H9 (cell line): ENCODE measurements at regions not wholly inside any gene's neighbourhood (a gene's known extent, or its start where the extent isn't known, plus 50 kb on each side); places are given as distances from the start of the nearest gene placed in this dataset.

Source experiments
- DNase-seq: peaks from one replicate; pipeline ENCODE4 v3.0.0-alpha.2; 2017
- H2AFZ ChIP-seq: one replicate; pipeline ENCODE4 v1.6.1; 2013; ENCODE audit warnings: mild to moderate bottlenecking, low read length, control low read depth, moderate library complexity
- H2AK5ac ChIP-seq: 2 replicates; pipeline ENCODE4 v1.6.1; 2013; ENCODE audit warnings: low read length, control low read depth, mixed read lengths; ENCODE audit not compliant: insufficient read length
- H2BK120ac ChIP-seq: one replicate; pipeline ENCODE4 v1.6.1; 2013; ENCODE audit warnings: low read depth, mild to moderate bottlenecking, low read length, control low read depth, inconsistent platforms; ENCODE audit not compliant: poor library complexity, severe bottlenecking
- H2BK12ac ChIP-seq: 2 replicates; pipeline ENCODE4 v1.6.1; 2013; ENCODE audit warnings: low read length, control low read depth, mixed read lengths, low read depth; ENCODE audit not compliant: insufficient read length
- H2BK15ac ChIP-seq: 2 replicates; pipeline ENCODE4 v1.6.1; 2013; ENCODE audit warnings: low read depth, low read length, control low read depth
- H2BK20ac ChIP-seq: one replicate; pipeline ENCODE4 v1.6.1; 2013; ENCODE audit warnings: low read depth, mild to moderate bottlenecking, low read length, control low read depth, inconsistent platforms; ENCODE audit not compliant: poor library complexity, severe bottlenecking
- H2BK5ac ChIP-seq: 2 replicates; pipeline ENCODE4 v1.6.1; 2013; ENCODE audit warnings: low read length, control low read depth, mixed read lengths; ENCODE audit not compliant: insufficient read length
- H3K14ac ChIP-seq: 2 replicates; pipeline ENCODE4 v1.6.1; 2013; ENCODE audit warnings: low read length, control low read depth; ENCODE audit not compliant: insufficient read depth
- H3K18ac ChIP-seq: 2 replicates; pipeline ENCODE4 v1.6.1; 2013; ENCODE audit warnings: low read depth, mild to moderate bottlenecking, mixed read lengths, low read length, control low read depth; ENCODE audit not compliant: insufficient read length
- H3K23ac ChIP-seq: 2 replicates; pipeline ENCODE4 v1.6.1; 2013; ENCODE audit warnings: low read length, control low read depth, mixed read lengths, low read depth; ENCODE audit not compliant: insufficient read length
- H3K23me2 ChIP-seq: 2 replicates; pipeline ENCODE4 v1.6.1; 2013; ENCODE audit warnings: low read depth, mild to moderate bottlenecking, mixed read lengths, low read length, control low read depth; ENCODE audit not compliant: insufficient read length, poor library complexity, severe bottlenecking
- H3K27ac ChIP-seq: 2 replicates; pipeline ENCODE4 v1.5.1; 2013; ENCODE audit warnings: low read length, control low read depth, mixed read lengths, low read depth; ENCODE audit not compliant: insufficient read length
- H3K27me3 ChIP-seq: 2 replicates; pipeline ENCODE4 v1.6.1; 2013; ENCODE audit warnings: low read length, control low read depth, inconsistent platforms; ENCODE audit not compliant: insufficient read depth
- H3K4ac ChIP-seq: 2 replicates; pipeline ENCODE4 v1.6.1; 2013; ENCODE audit warnings: low read depth, mild to moderate bottlenecking, control low read depth, inconsistent platforms, low read length, moderate library complexity
- H3K4me1 ChIP-seq: 2 replicates; pipeline ENCODE4 v1.6.1; 2013; ENCODE audit warnings: low read length, control low read depth, inconsistent platforms; ENCODE audit not compliant: insufficient read depth
- H3K4me2 ChIP-seq: 2 replicates; pipeline ENCODE4 v1.6.1; 2013; ENCODE audit warnings: low read length, control low read depth, mixed read lengths; ENCODE audit not compliant: insufficient read length, insufficient read depth
- H3K56ac ChIP-seq: 2 replicates; pipeline ENCODE4 v1.6.1; 2013; ENCODE audit warnings: low read depth, mild to moderate bottlenecking, mixed read lengths, low read length, control low read depth; ENCODE audit not compliant: insufficient read length
- H3K79me1 ChIP-seq: 2 replicates; pipeline ENCODE4 v1.6.1; 2013; ENCODE audit warnings: low read depth, mild to moderate bottlenecking, moderate library complexity, low read length, control low read depth, inconsistent platforms; ENCODE audit not compliant: insufficient read depth, poor library complexity, severe bottlenecking
- H3K79me2 ChIP-seq: 2 replicates; pipeline ENCODE4 v1.6.1; 2013; ENCODE audit warnings: low read length, control low read depth, inconsistent platforms; ENCODE audit not compliant: insufficient read depth
- H3K9ac ChIP-seq: 2 replicates; pipeline ENCODE4 v1.6.1; 2013; ENCODE audit warnings: low read length, control low read depth, mixed read lengths; ENCODE audit not compliant: insufficient read length; ENCODE audit errors: extremely low read depth
- H3K9me3 ChIP-seq: one replicate; pipeline ENCODE4 v1.6.1; 2013; ENCODE audit warnings: low read depth, low read length, inconsistent platforms; ENCODE audit not compliant: control insufficient read depth
- H3T11ph ChIP-seq: one replicate; pipeline ENCODE4 v1.6.1; 2013; ENCODE audit warnings: mild to moderate bottlenecking, low read length, control low read depth, inconsistent platforms
- H4K20me1 ChIP-seq: one replicate; pipeline ENCODE4 v1.6.1; 2013; ENCODE audit not compliant: control insufficient read depth, insufficient read length, insufficient read depth
- H4K5ac ChIP-seq: 2 replicates; pipeline ENCODE4 v1.6.1; 2013; ENCODE audit warnings: low read depth, mild to moderate bottlenecking, mixed read lengths, low read length, control low read depth; ENCODE audit not compliant: insufficient read length
- H4K8ac ChIP-seq: replicated peaks from 2 replicates; pipeline ENCODE4 v1.6.1; 2013; ENCODE audit warnings: low read length, control low read depth, mixed read lengths, low read depth; ENCODE audit not compliant: insufficient read length
- H4K91ac ChIP-seq: 2 replicates; pipeline ENCODE4 v1.6.1; 2013; ENCODE audit warnings: low read depth, mild to moderate bottlenecking, moderate library complexity, mixed read lengths, low read length, control low read depth; ENCODE audit not compliant: insufficient read length
- H3K27ac Mint-ChIP-seq, 3 experiments: 2 replicates in 2 of 3; 3 replicates in 1 of 3; pipeline ENCODE4 v1.8.0; 2020 to 2021; ENCODE audit warnings: mixed read lengths in 3 of 3, mild to moderate bottlenecking in 1 of 3, moderate library complexity in 1 of 3
- H3K27me3 Mint-ChIP-seq: 2 replicates; pipeline ENCODE4 v1.8.0; 2021; ENCODE audit warnings: low read depth, mild to moderate bottlenecking, moderate library complexity, mixed read lengths
- H3K36me3 Mint-ChIP-seq, 3 experiments: 2 replicates in 2 of 3; 3 replicates in 1 of 3; pipeline ENCODE4 v1.8.0; 2020 to 2021; ENCODE audit warnings: low read depth in 3 of 3, mixed read lengths in 3 of 3; ENCODE audit not compliant: insufficient read depth in 1 of 3
- H3K4me1 Mint-ChIP-seq, 2 experiments: 2 replicates each; pipeline ENCODE4 v1.8.0; 2020; ENCODE audit warnings: mixed read lengths in 2 of 2
- H3K4me3 Mint-ChIP-seq, 2 experiments: 2 replicates in 1 of 2; 3 replicates in 1 of 2; pipeline ENCODE4 v1.8.0; 2020 to 2021; ENCODE audit warnings: mild to moderate bottlenecking in 2 of 2, mixed read lengths in 2 of 2, moderate library complexity in 1 of 2
- H3K9me3 Mint-ChIP-seq, 2 experiments: 2 replicates in 1 of 2; 3 replicates in 1 of 2; pipeline ENCODE4 v1.8.0; 2020; ENCODE audit warnings: mild to moderate bottlenecking in 2 of 2, mixed read lengths in 2 of 2, moderate library complexity in 1 of 2
- WGBS: extraction: QIAGEN DNeasy Blood & Tissue Kit; methylation state at CpG from one replicate; pipeline ENCODE4 v1.1.7; 2013; ENCODE audit warnings: missing lambda C conversion rate, low lambda C conversion rate, mixed read lengths; ENCODE audit not compliant: insufficient read length; ENCODE audit errors: extremely low coverage; 5-methylcytosine and 5-hydroxymethylcytosine counted together
- TF ChIP-seq, protein P1 (sequence below): fragments of 200-600 bp; sonication (generic); conservative IDR thresholded peaks from 3 replicates; pipeline ENCODE4 v1.8.0; 2021; ENCODE audit warnings: antibody characterized with exemption, mild to moderate bottlenecking

DNA sequence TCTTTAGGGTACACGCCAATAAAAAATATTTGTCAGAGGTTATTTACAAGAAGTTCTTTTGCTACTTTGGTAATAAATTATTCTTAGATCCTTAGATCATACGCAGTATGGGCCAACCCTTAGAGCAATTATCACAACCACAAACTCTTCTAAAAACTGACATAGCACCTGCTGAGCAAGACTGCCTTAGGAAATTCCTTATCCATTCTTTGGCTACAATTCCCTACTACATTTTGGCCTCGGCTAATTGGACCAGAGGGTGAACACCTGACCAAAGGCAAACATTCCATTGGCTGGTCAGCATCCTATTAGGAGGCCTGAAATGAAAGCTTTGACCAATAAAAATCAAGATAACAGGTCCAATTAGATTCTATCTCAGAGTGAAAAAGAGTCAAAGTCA lies 147.6 kb upstream of the CCDC68 start:
- Histone ChIP-seq H3K4ac (no peak overlapping the region), H3K14ac (no peak overlapping the region), H2BK5ac (no peak overlapping the region), H2AK5ac (no peak overlapping the region), H2AFZ (no peak overlapping the region), H4K5ac (no peak overlapping the region), H2BK20ac (no peak overlapping the region), H3K18ac (no peak overlapping the region), H4K91ac (no peak overlapping the region), H3K79me2 (no peaks in the 10 kb centered on the region), H2BK12ac (no peak overlapping the region), H2BK15ac (no peak overlapping the region), H2BK120ac (no peak overlapping the region), H4K8ac (no peak overlapping the region), H3K9ac (no peak overlapping the region), H3K27ac (no peak overlapping the region), H3K23ac (no peak overlapping the region), H3K4me1 (0 out of 2 replicates have a peak, but pooled peaks cover 2% of the 10 kb centered on the region), H3K79me1 (no peaks in the 10 kb centered on the region), H3K23me2 (no peaks in the 10 kb centered on the region), H4K20me1 (no peaks in the 10 kb centered on the region), H3T11ph (no peak overlapping the region), H3K56ac (no peak overlapping the region), H3K27me3 (no peaks in the 10 kb centered on the region), H3K9me3 (no peaks in the 10 kb centered on the region), H3K4me2 (no peak overlapping the region)
- DNase-seq = no peak
- Mint-ChIP-seq H3K27ac (no peak overlapping the region), H3K36me3 (no peaks in the 10 kb centered on the region), H3K9me3 (no peaks in the 10 kb centered on the region), H3K27me3 (peaks cover 17% of the 10 kb centered on the region), H3K4me1 (peaks cover 11 to 12% of the 10 kb centered on the region in 2 experiments), H3K4me3 (no peak overlapping the region)
- TF ChIP-seq, protein P1, sequence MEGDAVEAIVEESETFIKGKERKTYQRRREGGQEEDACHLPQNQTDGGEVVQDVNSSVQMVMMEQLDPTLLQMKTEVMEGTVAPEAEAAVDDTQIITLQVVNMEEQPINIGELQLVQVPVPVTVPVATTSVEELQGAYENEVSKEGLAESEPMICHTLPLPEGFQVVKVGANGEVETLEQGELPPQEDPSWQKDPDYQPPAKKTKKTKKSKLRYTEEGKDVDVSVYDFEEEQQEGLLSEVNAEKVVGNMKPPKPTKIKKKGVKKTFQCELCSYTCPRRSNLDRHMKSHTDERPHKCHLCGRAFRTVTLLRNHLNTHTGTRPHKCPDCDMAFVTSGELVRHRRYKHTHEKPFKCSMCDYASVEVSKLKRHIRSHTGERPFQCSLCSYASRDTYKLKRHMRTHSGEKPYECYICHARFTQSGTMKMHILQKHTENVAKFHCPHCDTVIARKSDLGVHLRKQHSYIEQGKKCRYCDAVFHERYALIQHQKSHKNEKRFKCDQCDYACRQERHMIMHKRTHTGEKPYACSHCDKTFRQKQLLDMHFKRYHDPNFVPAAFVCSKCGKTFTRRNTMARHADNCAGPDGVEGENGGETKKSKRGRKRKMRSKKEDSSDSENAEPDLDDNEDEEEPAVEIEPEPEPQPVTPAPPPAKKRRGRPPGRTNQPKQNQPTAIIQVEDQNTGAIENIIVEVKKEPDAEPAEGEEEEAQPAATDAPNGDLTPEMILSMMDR = no peak
- WGBS = no CpG with 5 or more reads among the region's 3 CpGs
